ENCODE measurements at regions not wholly inside any gene's neighbourhood (a gene's known extent, or its start where the extent isn't known, plus 50 kb on each side); places are given as distances from the start of the nearest gene placed in this dataset.

DNA sequence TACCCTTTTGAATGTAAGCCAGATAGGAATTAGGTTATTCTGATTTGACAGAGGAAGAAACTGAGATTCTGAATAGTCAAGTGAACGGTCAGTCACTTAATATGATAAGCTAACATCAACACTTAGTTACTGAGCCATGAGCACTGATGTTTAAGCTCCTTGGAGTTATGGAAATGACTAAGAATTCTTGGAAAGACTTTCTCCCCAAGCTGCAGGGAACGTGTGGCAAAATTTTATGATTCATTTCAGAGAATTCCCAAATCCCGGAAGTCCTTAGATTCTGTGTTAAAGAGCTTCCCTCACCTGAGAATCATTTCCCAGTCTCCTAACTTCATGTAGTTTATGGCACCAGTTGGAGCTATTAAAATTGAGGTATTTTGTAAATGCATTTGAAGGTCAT is 330.9 kb downstream of the XPNPEP1 start:
- TF ChIP-seq CTCF (IDR thresholded peaks at IDR 0.05) (no peak), POLR2A (IDR thresholded peaks at IDR 0.05) (no peak), EP300 (IDR thresholded peaks at IDR 0.05) (no peak)

Measured in ovary (tissue), 3 donors.